HepG2 (cell line): ENCODE measurements at regions not wholly inside any gene's neighbourhood (a gene's known extent, or its start where the extent isn't known, plus 50 kb on each side); places are given as distances from the start of the nearest gene placed in this dataset.

ENCODE experiments used
- ATAC-seq: fragments of 200-7000 bp; cut with Tn5 transposase; 3 replicates; pipeline ENCODE4 v1.9.1; 2020; ENCODE audit warnings: mild to moderate bottlenecking, moderate library complexity
- BruUV-seq: library from RNA; stranded (reverse); fragments of 400-500 nt; replicated peaks from 2 replicates; lab custom pipeline; 2021; lab: Mats Ljungman, UMichigan
- CTCF ChIA-PET: fragments of 300-600 bp; formaldehyde crosslinking; extraction: SDS; loops from one replicate; lab custom pipeline; 2021; ENCODE audit warnings: low total read pairs, inconsistent platforms, low intra/inter-chr PET ratio; lab: Yijun Ruan, JAX
- POLR2A ChIA-PET: fragments of 350-600 bp; sonication (Branson Sonifier 250); formaldehyde crosslinking; loops from one replicate; lab custom pipeline; 2020; ENCODE audit warnings: antibody characterized with exemption, inconsistent platforms; lab: Yijun Ruan, JAX
- DNase-seq: peaks from one replicate; pipeline ENCODE4 v3.0.0-alpha.2; 2015; ENCODE audit warnings: low spot score
- FAIRE-seq: peaks from 3 replicates; lab custom pipeline; 2011; peaks lifted over from hg19 to GRCh38; lab: Jason Lieb, UNC
- H2AFZ ChIP-seq: one replicate; pipeline ENCODE4 v1.6.1; 2011; ENCODE audit warnings: low read length, inconsistent platforms
- H3K27ac ChIP-seq: fragments of 300-600 bp; 3 replicates; pipeline ENCODE4 v1.8.0; 2011; ENCODE audit warnings: mixed run types, mild to moderate bottlenecking, mixed read lengths, low read length, inconsistent platforms; ENCODE audit not compliant: insufficient read depth; ENCODE audit errors: extremely low read length
- H3K27me3 ChIP-seq, 2 experiments: fragments of 200-600 bp in 1 of 2; 2 replicates in 1 of 2; 3 replicates in 1 of 2; pipeline versions ENCODE4 v1.6.0 to v1.8.0; 2011; ENCODE audit warnings: low read length in 2 of 2, mild to moderate bottlenecking in 2 of 2, moderate library complexity in 2 of 2, inconsistent platforms in 1 of 2; ENCODE audit not compliant: insufficient read depth in 2 of 2, control insufficient read depth in 1 of 2
- H3K36me3 ChIP-seq, 2 experiments: fragments of 200-600 bp in 1 of 2; replicated peaks in 1 of 2; 2 replicates in 1 of 2; 3 replicates in 1 of 2; pipeline versions ENCODE4 v1.5.1 to v1.8.0; 2011; ENCODE audit warnings: low read length in 2 of 2, inconsistent platforms in 1 of 2; ENCODE audit not compliant: insufficient read depth in 2 of 2, control insufficient read depth in 1 of 2
- H3K4me1 ChIP-seq: 2 replicates; pipeline ENCODE4 v1.5.1; 2012; ENCODE audit warnings: low read length, inconsistent platforms; ENCODE audit not compliant: insufficient read depth
- H3K4me2 ChIP-seq: 2 replicates; pipeline ENCODE4 v1.6.0; 2011; ENCODE audit warnings: low read depth, low read length, inconsistent platforms
- H3K4me3 ChIP-seq, 3 experiments: fragments of 200-600 bp in 1 of 3; sonication (generic), shearing (Covaris generic) in 1 of 3; replicated peaks in 1 of 3; 2 replicates each; pipeline ENCODE4 v1.5.1; 2011 to 2016; ENCODE audit warnings: low read length in 3 of 3, inconsistent platforms in 2 of 3, low read depth in 2 of 3, mild to moderate bottlenecking in 2 of 3, control low read depth in 1 of 3, mixed read lengths in 1 of 3; ENCODE audit not compliant: insufficient read depth in 1 of 3
- H3K79me2 ChIP-seq: one replicate; pipeline ENCODE4 v1.6.1; 2011; ENCODE audit warnings: low read length, inconsistent platforms; ENCODE audit not compliant: insufficient read depth
- H3K9ac ChIP-seq: 2 replicates; pipeline ENCODE4 v1.6.0; 2011; ENCODE audit warnings: mild to moderate bottlenecking, low read depth, low read length, inconsistent platforms; ENCODE audit not compliant: insufficient read depth
- H3K9me3 ChIP-seq: 2 replicates; pipeline ENCODE4 v1.5.1; 2012; ENCODE audit warnings: mild to moderate bottlenecking, low read length
- H4K20me1 ChIP-seq: 2 replicates; pipeline ENCODE4 v1.6.0; 2011; ENCODE audit warnings: inconsistent platforms, mild to moderate bottlenecking, low read length, moderate library complexity; ENCODE audit not compliant: insufficient read depth
- EED ChIP-seq: sonication (generic); formaldehyde crosslinking; IDR thresholded peaks from 2 replicates; pipeline ENCODE4 v1.5.0; 2020; ENCODE audit warnings: mild to moderate bottlenecking, missing genetic modification reagents
- ZNF224 ChIP-seq: sonication (generic); formaldehyde crosslinking; IDR thresholded peaks from 2 replicates; pipeline ENCODE4 v1.5.0; 2020; ENCODE audit warnings: mild to moderate bottlenecking, missing genetic modification reagents
- ZNF513 ChIP-seq: sonication (generic); formaldehyde crosslinking; conservative IDR thresholded peaks from 2 replicates; pipeline ENCODE4 v1.5.0; 2020; ENCODE audit warnings: missing genetic modification reagents
- WGBS: methylation state at CpG from one replicate; pipeline ENCODE4 v1.1.6; 2017; ENCODE audit warnings: low lambda C conversion rate; 5-methylcytosine and 5-hydroxymethylcytosine counted together
- in situ Hi-C: cut with HindIII; loops from 2 replicates; pipeline ENCODE4 v1.10.0; 2017; ENCODE audit warnings: low pct_unique_long_range_greater_than_20kb; ENCODE audit not compliant: extremely low pct_ligation_motif_present
- intact Hi-C: fragments of 100-400 bp; cut with micrococcal nuclease; formaldehyde crosslinking; loops from one replicate; pipeline ENCODE4 v1.10.0; 2022; ENCODE audit not compliant: unreplicated experiment
- TF ChIP-seq, protein P1 (sequence below): sonication (generic); formaldehyde crosslinking; IDR thresholded peaks from 2 replicates; pipeline ENCODE4 v1.8.0; 2022; ENCODE audit warnings: mild to moderate bottlenecking, missing genetic modification reagents, moderate library complexity
- TF ChIP-seq, protein P2 (sequence below): conservative IDR thresholded peaks from 2 replicates; pipeline ENCODE4 v1.6.1; 2018; ENCODE audit warnings: missing genetic modification reagents

GRCh38 chr11:97574976-97575665 is 1185.3 kb downstream of the JRKL start:
- no peak for DNase-seq
- Histone ChIP-seq H3K27me3 (no peaks in the 10 kb centered on the region), H3K9ac (no peak overlapping the region), H3K9me3 (no peaks in the 10 kb centered on the region), H3K36me3 (no peaks in the 10 kb centered on the region), H3K4me1 (no peaks in the 10 kb centered on the region), H2AFZ (no peak overlapping the region), H4K20me1 (no peaks in the 10 kb centered on the region), H3K27ac (no peak overlapping the region), H3K4me2 (no peak overlapping the region), H3K79me2 (no peaks in the 10 kb centered on the region), H3K4me3 (no peak overlapping the region)
- no peak for FAIRE-seq
- in situ Hi-C loops: no loop called here
- 0% methylated on average over 3 of the region's 3 CpGs for WGBS
- no TSS peak for BruUV-seq
- intact Hi-C loops: no loop called here
- ChIA-PET CTCF (no interaction called here), POLR2A (no interaction called here)
- TF ChIP-seq, protein P1, sequence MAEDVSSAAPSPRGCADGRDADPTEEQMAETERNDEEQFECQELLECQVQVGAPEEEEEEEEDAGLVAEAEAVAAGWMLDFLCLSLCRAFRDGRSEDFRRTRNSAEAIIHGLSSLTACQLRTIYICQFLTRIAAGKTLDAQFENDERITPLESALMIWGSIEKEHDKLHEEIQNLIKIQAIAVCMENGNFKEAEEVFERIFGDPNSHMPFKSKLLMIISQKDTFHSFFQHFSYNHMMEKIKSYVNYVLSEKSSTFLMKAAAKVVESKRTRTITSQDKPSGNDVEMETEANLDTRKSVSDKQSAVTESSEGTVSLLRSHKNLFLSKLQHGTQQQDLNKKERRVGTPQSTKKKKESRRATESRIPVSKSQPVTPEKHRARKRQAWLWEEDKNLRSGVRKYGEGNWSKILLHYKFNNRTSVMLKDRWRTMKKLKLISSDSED: no peak
- TF ChIP-seq ZNF224 (CRISPR knock-in tag) (no peak), EED (CRISPR knock-in tag) (no peak), ZNF513 (CRISPR knock-in tag) (no peak)
- TF ChIP-seq, protein P2, sequence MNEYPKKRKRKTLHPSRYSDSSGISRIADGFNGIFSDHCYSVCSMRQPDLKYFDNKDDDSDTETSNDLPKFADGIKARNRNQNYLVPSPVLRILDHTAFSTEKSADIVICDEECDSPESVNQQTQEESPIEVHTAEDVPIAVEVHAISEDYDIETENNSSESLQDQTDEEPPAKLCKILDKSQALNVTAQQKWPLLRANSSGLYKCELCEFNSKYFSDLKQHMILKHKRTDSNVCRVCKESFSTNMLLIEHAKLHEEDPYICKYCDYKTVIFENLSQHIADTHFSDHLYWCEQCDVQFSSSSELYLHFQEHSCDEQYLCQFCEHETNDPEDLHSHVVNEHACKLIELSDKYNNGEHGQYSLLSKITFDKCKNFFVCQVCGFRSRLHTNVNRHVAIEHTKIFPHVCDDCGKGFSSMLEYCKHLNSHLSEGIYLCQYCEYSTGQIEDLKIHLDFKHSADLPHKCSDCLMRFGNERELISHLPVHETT (CRISPR knock-in tag): no peak
- no peak for ATAC-seq
